Keratinocyte (primary cell): ENCODE measurements at regions not wholly inside any gene's neighbourhood (a gene's known extent, or its start where the extent isn't known, plus 50 kb on each side); places are given as distances from the start of the nearest gene placed in this dataset.

Experiments used
- DNase-seq: peaks from one replicate; pipeline ENCODE4 v3.0.0-alpha.2; 2011; ENCODE audit warnings: low read depth, missing footprints, low spot score
- FAIRE-seq: peaks from 2 replicates; lab custom pipeline; 2011; peaks lifted over from hg19 to GRCh38; lab: Jason Lieb, UNC
- H2AFZ ChIP-seq: 2 replicates; pipeline ENCODE4 v1.6.0; 2012; ENCODE audit warnings: low read length, control low read depth, inconsistent platforms; ENCODE audit not compliant: control insufficient read depth
- H3K27ac ChIP-seq: 2 replicates; pipeline ENCODE4 v1.5.1; 2011; ENCODE audit warnings: low read length; ENCODE audit not compliant: control insufficient read depth, insufficient read depth
- H3K27me3 ChIP-seq: 3 replicates; pipeline ENCODE4 v1.6.0; 2011; ENCODE audit warnings: low read length; ENCODE audit not compliant: control insufficient read depth, insufficient read depth; ENCODE audit errors: extremely low read depth
- H3K36me3 ChIP-seq, 2 experiments: 2 replicates in 1 of 2; 3 replicates in 1 of 2; pipeline ENCODE4 v1.5.1; 2011; ENCODE audit warnings: low read length in 2 of 2, mild to moderate bottlenecking in 1 of 2; ENCODE audit not compliant: control insufficient read depth in 2 of 2, insufficient read depth in 2 of 2; ENCODE audit errors: extremely low read depth in 1 of 2
- H3K4me1 ChIP-seq: 3 replicates; pipeline ENCODE4 v1.5.1; 2011; ENCODE audit warnings: low read length; ENCODE audit not compliant: control insufficient read depth, insufficient read depth; ENCODE audit errors: extremely low read depth
- H3K4me2 ChIP-seq: 3 replicates; pipeline ENCODE4 v1.6.0; 2011; ENCODE audit warnings: low read depth, low read length; ENCODE audit not compliant: control insufficient read depth, insufficient read depth; ENCODE audit errors: extremely low read depth
- H3K4me3 ChIP-seq, 3 experiments: fragments of 200-600 bp in 1 of 3; sonication (generic) in 1 of 3; 2 replicates in 2 of 3; 3 replicates in 1 of 3; pipeline ENCODE4 v1.5.1; 2011 to 2016; ENCODE audit warnings: low read length in 3 of 3, mild to moderate bottlenecking in 3 of 3, control low read depth in 2 of 3, inconsistent platforms in 1 of 3, low read depth in 1 of 3, mixed read lengths in 1 of 3, mixed run types in 1 of 3, moderate library complexity in 1 of 3; ENCODE audit not compliant: control insufficient read depth in 2 of 3, insufficient read depth in 2 of 3; ENCODE audit errors: extremely low read depth in 1 of 3
- H3K79me2 ChIP-seq: 2 replicates; pipeline ENCODE4 v1.6.0; 2012; ENCODE audit warnings: low read length; ENCODE audit not compliant: control insufficient read depth, insufficient read depth
- H3K9ac ChIP-seq: 3 replicates; pipeline ENCODE4 v1.6.0; 2011; ENCODE audit warnings: low read length; ENCODE audit not compliant: control insufficient read depth, insufficient read depth; ENCODE audit errors: extremely low read depth
- H3K9me1 ChIP-seq: 3 replicates; pipeline ENCODE4 v1.6.0; 2011; ENCODE audit warnings: low read length; ENCODE audit not compliant: control insufficient read depth, insufficient read depth; ENCODE audit errors: extremely low read depth
- H3K9me3 ChIP-seq: 2 replicates; pipeline ENCODE4 v1.5.1; 2012; ENCODE audit warnings: low read depth, low read length; ENCODE audit not compliant: control insufficient read depth
- H4K20me1 ChIP-seq: 3 replicates; pipeline ENCODE4 v1.6.0; 2011; ENCODE audit warnings: low read length; ENCODE audit not compliant: control insufficient read depth, insufficient read depth; ENCODE audit errors: extremely low read depth
- CTCF ChIP-seq, 3 experiments: IDR thresholded peaks in 1 of 3; conservative IDR thresholded peaks in 1 of 3; optimal IDR thresholded peaks in 1 of 3; 2 replicates in 2 of 3; 3 replicates in 1 of 3; pipeline versions ENCODE3 to v1.5.1; 2011; ENCODE audit warnings: low read length in 3 of 3, mild to moderate bottlenecking in 3 of 3, moderate library complexity in 2 of 3, control low read depth in 1 of 3, inconsistent platforms in 1 of 3; ENCODE audit not compliant: insufficient read depth in 2 of 3; ENCODE audit errors: extremely low read depth in 1 of 3
- EZH2 ChIP-seq: IDR thresholded peaks from one replicate; pipeline ENCODE4 v1.6.1; 2012; ENCODE audit warnings: inconsistent platforms, mild to moderate bottlenecking, low read length, moderate library complexity
- dilution Hi-C: fragments of 300-500 bp; cut with MboI; formaldehyde crosslinking; loops from one replicate; pipeline ENCODE4 v1.7.0; 2020; ENCODE audit warnings: low sequenced_read_pairs; ENCODE audit not compliant: extremely low pct_ligation_motif_present

- Histone ChIP-seq H3K79me2 (no peaks in the 10 kb centered on the region), H3K4me3 (no peak overlapping the region), H3K27ac (no peak overlapping the region), H3K36me3 (no peaks in the 10 kb centered on the region), H3K9me3 (no peaks in the 10 kb centered on the region), H4K20me1 (no peaks in the 10 kb centered on the region), H3K4me1 (no peaks in the 10 kb centered on the region), H3K9me1 (no peaks in the 10 kb centered on the region), H3K27me3 (no peaks in the 10 kb centered on the region), H3K9ac (no peak overlapping the region), H2AFZ (no peak overlapping the region), H3K4me2 (no peak overlapping the region)
- no peak for FAIRE-seq
- DNase-seq: no peak
- no peak for TF ChIP-seq CTCF (optimal IDR thresholded peaks at IDR 0.05 in 1 of 3, IDR thresholded peaks at IDR 0.05 in 1 of 3, conservative IDR thresholded peaks at IDR 0.05 in 1 of 3; ENCODE audit: extremely low read depth in 1 of 3, insufficient read depth in 2 of 3, low read length in 3 of 3)
- TF ChIP-seq EZH2: no peak
- dilution Hi-C loops: no loop called here
Observed at GRCh38 chr1:80453775-80454174, 1347.0 kb upstream of the ADGRL2 start.

DNA sequence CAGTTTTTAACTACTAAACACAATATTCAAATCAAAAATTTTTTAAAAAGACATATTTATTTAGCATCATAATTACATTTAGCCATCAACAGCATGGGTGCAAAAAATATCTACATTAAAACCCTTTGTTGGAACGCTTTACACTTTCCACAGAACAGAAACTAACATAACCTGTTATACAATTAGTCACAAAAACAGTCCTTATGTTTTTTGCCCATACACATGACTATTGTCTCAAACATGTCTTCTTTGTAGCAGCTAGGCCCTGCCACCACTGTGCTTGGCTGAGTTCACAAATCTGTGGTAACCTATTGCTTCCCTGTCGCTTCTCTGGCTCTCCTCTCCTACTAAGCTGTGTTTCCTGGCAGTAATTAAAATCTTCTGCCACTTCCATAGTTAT is 1350.0 kb upstream of the ADGRL2 start:
- H2AFZ ChIP-seq: no peak overlapping the region
- no peaks in the 10 kb centered on the region for H3K4me1 ChIP-seq
- H3K9me3 ChIP-seq: no peaks in the 10 kb centered on the region
- H3K9ac ChIP-seq: no peak overlapping the region
- no peaks in the 10 kb centered on the region for H3K9me1 ChIP-seq
- H3K79me2 ChIP-seq: no peaks in the 10 kb centered on the region
- H3K4me2 ChIP-seq: no peak overlapping the region
- H3K27ac ChIP-seq: no peak overlapping the region
- no peak overlapping the region for H3K4me3 ChIP-seq
- TF ChIP-seq EZH2 (no peak), CTCF (optimal IDR thresholded peaks at IDR 0.05 in 1 of 3, IDR thresholded peaks at IDR 0.05 in 1 of 3, conservative IDR thresholded peaks at IDR 0.05 in 1 of 3; ENCODE audit: extremely low read depth in 1 of 3, insufficient read depth in 2 of 3, low read length in 3 of 3) (no peak)
- DNase-seq (no peak), FAIRE-seq (no peak)
- H3K27me3 ChIP-seq: no peaks in the 10 kb centered on the region
- H4K20me1 ChIP-seq: no peaks in the 10 kb centered on the region
- dilution Hi-C loops: no loop called here
- H3K36me3 ChIP-seq: no peaks in the 10 kb centered on the region
